ENCODE measurements at regions not wholly inside any gene's neighbourhood (a gene's known extent, or its start where the extent isn't known, plus 50 kb on each side); places are given as distances from the start of the nearest gene placed in this dataset.

GRCh38 chr4:74610491-74610890, 165.6 kb downstream of the AREG start:
- no peak overlapping the region for H3K27ac Mint-ChIP-seq
- H3K36me3 Mint-ChIP-seq = no peaks in the 10 kb centered on the region
- H3K4me3 Mint-ChIP-seq = no peak overlapping the region
- H3K9me3 Mint-ChIP-seq = no peaks in the 10 kb centered on the region
- H3K4me1 Mint-ChIP-seq = no peaks in the 10 kb centered on the region
- DNase-seq = no peak
- ATAC-seq (ENCODE audit: low read depth in 2 of 2) = no peak
- H3K27me3 Mint-ChIP-seq = peaks cover 0 to 9% (median 8%) of the 10 kb centered on the region in 3 donors

GRCh38 chr4:74612837-74613236, 167.9 kb downstream of the AREG start:
- ATAC-seq (ENCODE audit: low read depth in 2 of 2) = no peak

GRCh38 chr4:74613266-74613665, 168.3 kb downstream of the AREG start:
- DNase-seq (no peak), ATAC-seq (ENCODE audit: low read depth in 2 of 2) (no peak)
- Mint-ChIP-seq H3K4me3 (no peak overlapping the region), H3K4me1 (no peaks in the 10 kb centered on the region), H3K27me3 (peaks cover 0 to 5% (median 0%) of the 10 kb centered on the region in 3 donors), H3K27ac (no peak overlapping the region), H3K9me3 (no peaks in the 10 kb centered on the region), H3K36me3 (no peaks in the 10 kb centered on the region)

More at GRCh38 chr4:74612837-74613236, 167.9 kb downstream of the AREG start:
- Mint-ChIP-seq H3K4me1 (no peaks in the 10 kb centered on the region), H3K4me3 (no peak overlapping the region), H3K27ac (no peak overlapping the region), H3K9me3 (no peaks in the 10 kb centered on the region), H3K27me3 (peaks cover 0 to 7% (median 0%) of the 10 kb centered on the region in 3 donors), H3K36me3 (no peaks in the 10 kb centered on the region)
- DNase-seq = no peak

GRCh38 chr4:74615411-74615810, 170.5 kb downstream of the AREG start:
- Mint-ChIP-seq H3K36me3 (no peaks in the 10 kb centered on the region), H3K4me1 (no peaks in the 10 kb centered on the region), H3K9me3 (no peaks in the 10 kb centered on the region), H3K27me3 (peaks cover 0 to 5% (median 0%) of the 10 kb centered on the region in 3 donors), H3K27ac (no peak overlapping the region), H3K4me3 (no peak overlapping the region)
- DNase-seq (no peak), ATAC-seq (ENCODE audit: low read depth in 2 of 2) (no peak)

- Mint-ChIP-seq H3K27ac (no peak overlapping the region), H3K4me1 (no peaks in the 10 kb centered on the region), H3K27me3 (peaks cover 0 to 4% (median 3%) of the 10 kb centered on the region in 3 donors), H3K9me3 (no peaks in the 10 kb centered on the region), H3K4me3 (no peak overlapping the region), H3K36me3 (no peaks in the 10 kb centered on the region)
- ATAC-seq (ENCODE audit: low read depth in 2 of 2) (no peak), DNase-seq (no peak)
Observed at GRCh38 chr4:74618166-74618565, 173.2 kb downstream of the AREG start.

GRCh38 chr4:74618659-74619058, 173.7 kb downstream of the AREG start:
- DNase-seq = no peak
- Mint-ChIP-seq H3K4me1 (no peaks in the 10 kb centered on the region), H3K27ac (no peak overlapping the region), H3K4me3 (no peak overlapping the region), H3K27me3 (peaks cover 0 to 8% (median 0%) of the 10 kb centered on the region in 3 donors), H3K9me3 (no peaks in the 10 kb centered on the region), H3K36me3 (no peaks in the 10 kb centered on the region)
- ATAC-seq (ENCODE audit: low read depth in 2 of 2) = no peak

GRCh38 chr4:74619931-74620702, 174.2 kb downstream of the BTC start:
- H3K4me3 Mint-ChIP-seq = no peak overlapping the region
- H3K27me3 Mint-ChIP-seq = peaks cover 0 to 8% (median 0%) of the 10 kb centered on the region in 3 donors
- H3K4me1 Mint-ChIP-seq = no peaks in the 10 kb centered on the region
- H3K27ac Mint-ChIP-seq = no peak overlapping the region
- no peak for ATAC-seq (ENCODE audit: low read depth in 2 of 2)
- no peak for DNase-seq
- no peaks in the 10 kb centered on the region for H3K9me3 Mint-ChIP-seq
- H3K36me3 Mint-ChIP-seq = no peaks in the 10 kb centered on the region

- no peaks in the 10 kb centered on the region for H3K36me3 Mint-ChIP-seq
- no peak overlapping the region for H3K27ac Mint-ChIP-seq
- no peaks in the 10 kb centered on the region for H3K9me3 Mint-ChIP-seq
- no peaks in the 10 kb centered on the region for H3K4me1 Mint-ChIP-seq
- ATAC-seq (ENCODE audit: low read depth in 2 of 2) (no peak), DNase-seq (no peak)
- H3K4me3 Mint-ChIP-seq = no peak overlapping the region
- peaks cover 0 to 8% (median 4%) of the 10 kb centered on the region in 3 donors for H3K27me3 Mint-ChIP-seq
Observed at GRCh38 chr4:74621616-74622015, 172.7 kb downstream of the BTC start.

- H3K27me3 Mint-ChIP-seq = peaks cover 0 to 8% (median 4%) of the 10 kb centered on the region in 3 donors
- ATAC-seq (ENCODE audit: low read depth in 2 of 2) = peak; percentile 37 to 69
Observed at GRCh38 chr4:74623041-74623440, 171.3 kb downstream of the BTC start.

GRCh38 chr4:74624351-74625151, 169.8 kb downstream of the BTC start:
- Mint-ChIP-seq H3K4me1 (no peaks in the 10 kb centered on the region), H3K27ac (no peak overlapping the region), H3K27me3 (peaks cover 0 to 8% (median 4%) of the 10 kb centered on the region in 3 donors), H3K9me3 (no peaks in the 10 kb centered on the region), H3K36me3 (no peaks in the 10 kb centered on the region), H3K4me3 (no peak overlapping the region)
- ATAC-seq (ENCODE audit: low read depth in 2 of 2) (no peak), DNase-seq (no peak)

More at GRCh38 chr4:74623041-74623440, 171.3 kb downstream of the BTC start:
- Mint-ChIP-seq H3K4me1 (no peaks in the 10 kb centered on the region), H3K27ac (no peak overlapping the region), H3K36me3 (no peaks in the 10 kb centered on the region), H3K4me3 (no peak overlapping the region), H3K9me3 (no peaks in the 10 kb centered on the region)
- DNase-seq = peak; percentile 5

GRCh38 chr4:74625981-74626380, 168.3 kb downstream of the BTC start:
- no peak for ATAC-seq (ENCODE audit: low read depth in 2 of 2)

GRCh38 chr4:74627093-74627492, 167.2 kb downstream of the BTC start:
- no peaks in the 10 kb centered on the region for H3K4me1 Mint-ChIP-seq
- H3K36me3 Mint-ChIP-seq = no peaks in the 10 kb centered on the region
- H3K27me3 Mint-ChIP-seq = peaks cover 0 to 16% (median 4%) of the 10 kb centered on the region in 3 donors
- no peak overlapping the region for H3K4me3 Mint-ChIP-seq
- H3K27ac Mint-ChIP-seq = no peak overlapping the region
- no peak for DNase-seq
- H3K9me3 Mint-ChIP-seq = no peaks in the 10 kb centered on the region
- ATAC-seq (ENCODE audit: low read depth in 2 of 2) = no peak

More at GRCh38 chr4:74625981-74626380, 168.3 kb downstream of the BTC start:
- H3K27me3 Mint-ChIP-seq = peaks cover 0 to 16% (median 4%) of the 10 kb centered on the region in 3 donors
- H3K9me3 Mint-ChIP-seq = no peaks in the 10 kb centered on the region
- H3K27ac Mint-ChIP-seq = no peak overlapping the region
- H3K4me1 Mint-ChIP-seq = no peaks in the 10 kb centered on the region
- no peaks in the 10 kb centered on the region for H3K36me3 Mint-ChIP-seq
- DNase-seq = no peak
- no peak overlapping the region for H3K4me3 Mint-ChIP-seq

GRCh38 chr4:74627504-74627903, 166.8 kb downstream of the BTC start:
- H3K27ac Mint-ChIP-seq = no peak overlapping the region

More at GRCh38 chr4:74627504-74627903, 166.8 kb downstream of the BTC start:
- H3K27me3 Mint-ChIP-seq = peaks cover 0 to 17% (median 4%) of the 10 kb centered on the region in 3 donors
- H3K9me3 Mint-ChIP-seq = no peaks in the 10 kb centered on the region
- H3K4me3 Mint-ChIP-seq = no peak overlapping the region
- ATAC-seq (ENCODE audit: low read depth in 2 of 2) (no peak), DNase-seq (no peak)
- no peaks in the 10 kb centered on the region for H3K4me1 Mint-ChIP-seq
- no peaks in the 10 kb centered on the region for H3K36me3 Mint-ChIP-seq
